GM23248 (cell line): ENCODE measurements at regions not wholly inside any gene's neighbourhood (a gene's known extent, or its start where the extent isn't known, plus 50 kb on each side); places are given as distances from the start of the nearest gene placed in this dataset.

Experiments
- EZH2 ChIP-seq: fragments of 200-600 bp; sonication (generic); IDR thresholded peaks from 2 replicates; pipeline ENCODE4 v1.6.1; 2018; ENCODE audit warnings: antibody characterized with exemption, mild to moderate bottlenecking; ENCODE audit not compliant: insufficient read depth, poor library complexity, severe bottlenecking
- EZH2phosphoT487 ChIP-seq: fragments of 200-600 bp; sonication (generic); IDR thresholded peaks from 2 replicates; pipeline ENCODE4 v1.6.1; 2018; ENCODE audit warnings: antibody characterized with exemption, moderate library complexity, mild to moderate bottlenecking, low read depth; ENCODE audit not compliant: insufficient read depth

DNA sequence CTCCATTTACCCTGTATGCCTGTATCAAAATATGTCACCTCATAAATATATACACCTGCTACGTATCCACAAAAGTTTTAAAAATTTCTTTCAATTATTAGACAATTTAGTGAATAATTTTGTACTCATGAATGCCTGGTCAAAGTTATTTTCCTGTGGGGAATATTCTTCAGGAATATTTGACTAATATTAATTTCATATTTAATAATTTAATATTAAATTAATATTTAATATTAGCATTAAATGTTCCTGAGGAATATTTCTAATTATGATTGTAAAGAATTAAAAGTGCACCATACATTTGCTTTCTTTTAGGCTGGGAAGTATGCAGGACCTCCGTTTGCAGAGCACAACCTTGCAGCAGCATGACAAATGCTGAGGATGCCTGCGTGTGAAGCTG is 422.7 kb downstream of the C3orf38 start:
- TF ChIP-seq EZH2, result no peak
- no peak for TF ChIP-seq EZH2phosphoT487
